Testis (tissue), 2 donors: ENCODE measurements at regions not wholly inside any gene's neighbourhood (a gene's known extent, or its start where the extent isn't known, plus 50 kb on each side); places are given as distances from the start of the nearest gene placed in this dataset.
"Not testable (repeated sequence)": the region's sequence is repeated elsewhere in the genome, so short reads cannot be mapped to it uniquely, and the experiment has no call there.

ENCODE experiments used
- DNase-seq: peaks from one replicate; pipeline ENCODE4 v3.0.0-alpha.2; 2019
- H3K27ac ChIP-seq, 2 donors: fragments of 200-600 bp; sonication (generic); one replicate each; pipeline ENCODE4 v1.5.1; 2019
- H3K27me3 ChIP-seq: fragments of 200-600 bp; sonication (generic); one replicate; pipeline ENCODE4 v1.5.1; 2019
- H3K36me3 ChIP-seq: fragments of 200-600 bp; sonication (generic); one replicate; pipeline ENCODE4 v1.5.1; 2017; ENCODE audit warnings: low read depth; ENCODE audit errors: missing control alignments
- H3K4me1 ChIP-seq: fragments of 200-600 bp; sonication (generic); one replicate; pipeline ENCODE4 v1.5.1; 2019
- H3K4me3 ChIP-seq, 2 donors: fragments of 200-600 bp; sonication (generic); one replicate each; pipeline ENCODE4 v1.5.1; 2017 to 2019
- H3K9me3 ChIP-seq: fragments of 200-600 bp; sonication (generic); one replicate; pipeline ENCODE4 v1.5.1; 2017
- CTCF ChIP-seq, 3 experiments: fragments of 450-650 bp in 2 of 3; fragments of 200-600 bp in 1 of 3; sonication (generic) in 1 of 3; IDR thresholded peaks; one replicate each; pipeline ENCODE4 v1.5.1; 2016 to 2019; ENCODE audit warnings: antibody characterized with exemption in 3 of 3, mild to moderate bottlenecking in 2 of 3, moderate library complexity in 1 of 3
- POLR2A ChIP-seq: fragments of 450-650 bp; IDR thresholded peaks from one replicate; pipeline ENCODE4 v1.6.1; 2017; ENCODE audit warnings: antibody characterized with exemption, mild to moderate bottlenecking, moderate library complexity
- WGBS, 2 donors: methylation state at CpG; one replicate each; pipeline ENCODE4 v1.1.5; 2018; 5-methylcytosine and 5-hydroxymethylcytosine counted together
- intact Hi-C: fragments of 100-400 bp; cut with DNase I; formaldehyde crosslinking; loops from one replicate; pipeline ENCODE4 v1.15.1; 2023; ENCODE audit warnings: low total_unique reads

GRCh38 chr7:28329661-28330363, 82.5 kb upstream of the CREB5 start:
- H3K27me3 ChIP-seq = no peaks in the 10 kb centered on the region
- TF ChIP-seq CTCF (IDR thresholded peaks at IDR 0.05) = no peak
- TF ChIP-seq POLR2A = no peak
- H3K4me3 ChIP-seq = no peak overlapping the region
- H3K9me3 ChIP-seq = no peaks in the 10 kb centered on the region
- DNase-seq = no peak
- H3K4me1 ChIP-seq = no peaks in the 10 kb centered on the region
- H3K36me3 ChIP-seq = no peaks in the 10 kb centered on the region
- intact Hi-C loops = no loop called here
- no peak overlapping the region for H3K27ac ChIP-seq
- 43 to 52% methylated on average over 6 of the region's 6 CpGs for WGBS, 2 donors

- intact Hi-C loops = no loop called here
- H3K27ac ChIP-seq = no peak overlapping the region
These were observed 81.8 kb upstream of the CREB5 start for GRCh38 chr7:28330384-28331070.

GRCh38 chr7:28332046-28332445, 80.3 kb upstream of the CREB5 start:
- no peaks in the 10 kb centered on the region for H3K36me3 ChIP-seq
- intact Hi-C loops = no loop called here
- H3K27ac ChIP-seq = no peak overlapping the region
- H3K9me3 ChIP-seq = no peaks in the 10 kb centered on the region
- TF ChIP-seq POLR2A (no peak), CTCF (IDR thresholded peaks at IDR 0.05) (no peak)
- no peak overlapping the region for H3K4me3 ChIP-seq
- WGBS, 2 donors = 82 to 90% methylated on average over 4 of the region's 4 CpGs
- DNase-seq = no peak
- H3K4me1 ChIP-seq = no peaks in the 10 kb centered on the region
- no peaks in the 10 kb centered on the region for H3K27me3 ChIP-seq

More at GRCh38 chr7:28330384-28331070, 81.8 kb upstream of the CREB5 start:
- Histone ChIP-seq H3K9me3 (no peaks in the 10 kb centered on the region), H3K36me3 (no peaks in the 10 kb centered on the region), H3K4me1 (no peaks in the 10 kb centered on the region), H3K4me3 (no peak overlapping the region), H3K27me3 (no peaks in the 10 kb centered on the region)
- no peak for TF ChIP-seq POLR2A
- TF ChIP-seq CTCF (IDR thresholded peaks at IDR 0.05) = no peak
- no peak for DNase-seq
- 47 to 50% methylated on average over 4 of the region's 4 CpGs for WGBS, 2 donors

GRCh38 chr7:28333548-28333947, 78.8 kb upstream of the CREB5 start:
- H3K4me3 ChIP-seq, H3K27me3 ChIP-seq, DNase-seq, H3K9me3 ChIP-seq, H3K4me1 ChIP-seq, H3K27ac ChIP-seq, intact Hi-C loops, H3K36me3 ChIP-seq: not testable (repeated sequence)

GRCh38 chr7:28336806-28337205, 75.5 kb upstream of the CREB5 start:
- intact Hi-C loops = no loop called here
- Histone ChIP-seq H3K4me3 (no peak overlapping the region), H3K36me3 (no peaks in the 10 kb centered on the region), H3K27ac (no peak overlapping the region), H3K4me1 (no peaks in the 10 kb centered on the region), H3K9me3 (no peaks in the 10 kb centered on the region), H3K27me3 (no peaks in the 10 kb centered on the region)
- no peak for TF ChIP-seq CTCF (IDR thresholded peaks at IDR 0.05)
- TF ChIP-seq POLR2A = no peak
- DNase-seq = no peak
- WGBS, 2 donors = 93 to 97% methylated on average over 2 of the region's 2 CpGs
